ENCODE measurements at regions not wholly inside any gene's neighbourhood (a gene's known extent, or its start where the extent isn't known, plus 50 kb on each side); places are given as distances from the start of the nearest gene placed in this dataset.
"Not testable (repeated sequence)": the region's sequence is repeated elsewhere in the genome, so short reads cannot be mapped to it uniquely, and the experiment has no call there.

DNA sequence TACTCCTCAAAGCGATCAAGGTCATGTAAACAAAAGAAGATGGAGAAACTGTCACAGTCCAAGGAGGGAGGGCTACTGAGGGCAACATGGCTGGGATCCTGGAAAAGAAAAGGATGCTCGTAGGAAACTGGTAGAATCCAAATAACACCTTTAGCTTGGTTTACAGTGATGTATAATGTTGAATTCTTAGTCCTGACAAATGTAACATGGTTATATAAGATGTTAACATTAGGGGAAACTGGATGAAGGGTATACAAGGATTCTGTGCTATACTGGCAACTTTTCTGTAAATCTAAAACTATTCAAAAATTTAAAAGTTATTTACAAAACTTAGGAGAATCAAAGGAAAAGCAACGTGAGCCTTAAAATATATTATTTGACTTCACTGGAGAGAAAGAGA, 257.0 kb downstream of the TTC32 start:
- no peak for DNase-seq

DNA sequence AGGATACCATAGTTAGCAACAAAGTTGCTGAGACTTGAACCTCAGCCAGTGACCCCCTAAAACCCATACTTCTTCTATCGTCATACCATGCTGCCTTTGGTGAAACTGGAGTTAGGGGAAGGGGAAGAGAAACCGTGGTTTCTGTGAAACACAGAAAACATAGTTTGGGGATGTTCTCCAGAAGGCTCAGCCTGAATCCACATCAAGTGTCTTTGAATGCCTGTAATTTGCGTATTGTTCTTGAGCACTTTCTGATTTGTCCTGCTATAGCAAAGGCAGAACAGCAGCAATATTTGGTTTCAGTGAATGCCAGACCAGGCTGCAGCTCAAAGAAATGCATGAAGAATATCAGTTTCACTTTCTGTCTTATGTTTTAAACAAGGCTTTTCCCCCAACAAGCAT, 258.7 kb downstream of the TTC32 start:
- DNase-seq: no peak

DNA sequence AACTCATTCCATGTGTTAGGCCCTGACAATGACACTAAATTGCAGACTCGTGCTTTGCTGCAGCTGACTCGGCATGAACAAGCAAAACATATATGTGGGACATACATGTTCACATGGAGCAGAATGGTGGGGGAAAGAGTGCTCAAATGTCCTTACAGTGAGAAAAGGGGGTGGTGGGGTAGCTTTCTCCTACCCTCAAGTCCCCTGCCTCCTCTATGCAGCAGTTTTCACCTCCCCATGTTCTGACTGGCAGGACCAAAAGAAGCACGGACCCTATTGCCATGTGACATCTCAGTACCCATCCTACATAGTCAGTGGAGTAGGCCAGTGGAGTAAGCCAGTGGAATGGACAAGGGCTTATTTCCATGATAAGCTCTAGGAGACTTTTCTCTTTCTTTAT, 259.3 kb downstream of the TTC32 start:
- DNase-seq: no peak

DNA sequence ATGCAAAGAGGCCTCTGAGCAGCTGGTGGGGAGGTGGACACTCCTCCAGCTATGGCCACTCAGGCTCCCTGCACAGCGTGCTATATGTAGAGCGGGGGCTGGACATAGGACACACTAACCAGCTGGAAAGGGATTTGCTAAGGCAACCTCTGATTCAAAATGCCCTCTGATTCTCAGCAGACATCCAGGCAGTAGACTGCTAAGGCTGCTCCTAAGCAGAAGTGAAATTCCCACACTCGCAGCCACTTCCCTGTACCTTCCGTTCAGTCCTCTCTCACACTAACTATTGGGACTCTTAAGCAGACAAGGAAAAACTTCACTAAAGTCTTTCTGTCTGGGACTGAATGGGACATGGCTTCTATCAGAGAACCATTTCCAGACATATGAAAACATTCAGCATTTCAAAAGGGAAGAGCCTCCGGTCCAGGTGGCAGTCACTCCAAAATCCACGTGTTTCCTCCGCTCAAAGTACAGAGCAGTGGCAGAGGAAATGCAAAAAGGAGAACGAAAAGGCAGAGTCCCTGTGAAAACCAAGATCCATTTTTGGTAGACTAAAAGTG, 265.8 kb downstream of the TTC32 start:
- DNase-seq: no peak

DNA sequence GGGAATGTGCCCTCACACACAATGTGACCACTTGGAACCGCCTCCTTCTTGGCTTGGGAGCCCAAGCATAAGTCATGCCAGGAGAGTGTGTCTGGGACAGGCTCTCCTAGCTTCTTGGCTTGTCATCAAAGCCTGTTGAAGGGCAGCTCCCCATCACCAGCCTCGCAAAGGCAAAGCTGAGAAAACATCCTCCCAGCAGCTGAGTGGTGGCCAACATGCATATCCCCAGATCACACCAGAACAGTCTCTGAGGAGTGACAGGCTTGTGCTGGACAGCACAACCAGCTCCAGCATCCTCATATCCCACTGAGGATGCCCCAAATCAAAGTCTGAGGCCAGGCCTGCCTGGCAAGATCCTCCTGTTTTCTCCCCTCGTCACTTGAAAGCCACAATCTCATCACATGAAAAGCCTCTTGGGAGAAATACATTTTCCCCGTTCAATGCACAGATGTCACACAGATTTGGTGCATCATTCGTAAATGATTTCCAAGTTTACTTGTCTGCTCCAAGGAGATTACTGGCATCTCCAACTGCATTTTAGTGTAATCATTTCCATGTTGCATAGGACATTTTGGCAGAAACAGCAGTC, 269.3 kb downstream of the TTC32 start:
- DNase-seq: no peak

DNA sequence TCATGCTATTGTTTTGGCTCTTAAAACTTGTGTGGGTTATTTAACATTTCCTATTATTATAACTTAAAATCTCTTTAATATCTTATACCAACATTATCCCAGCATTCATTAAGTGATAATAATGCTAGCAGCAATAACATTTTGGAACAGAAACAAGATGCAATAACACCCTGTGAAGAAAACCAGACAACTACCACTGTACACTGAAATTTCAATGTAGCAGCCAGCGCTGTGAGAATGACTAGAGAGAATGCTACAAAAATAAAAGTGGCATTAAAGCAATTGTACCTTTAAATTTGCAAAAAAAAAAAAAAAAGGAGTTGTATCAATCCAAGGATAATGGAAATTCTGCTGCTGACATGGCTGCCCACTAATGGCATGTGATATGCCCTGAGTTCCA, 269.9 kb downstream of the TTC32 start:
- DNase-seq: no peak

DNA sequence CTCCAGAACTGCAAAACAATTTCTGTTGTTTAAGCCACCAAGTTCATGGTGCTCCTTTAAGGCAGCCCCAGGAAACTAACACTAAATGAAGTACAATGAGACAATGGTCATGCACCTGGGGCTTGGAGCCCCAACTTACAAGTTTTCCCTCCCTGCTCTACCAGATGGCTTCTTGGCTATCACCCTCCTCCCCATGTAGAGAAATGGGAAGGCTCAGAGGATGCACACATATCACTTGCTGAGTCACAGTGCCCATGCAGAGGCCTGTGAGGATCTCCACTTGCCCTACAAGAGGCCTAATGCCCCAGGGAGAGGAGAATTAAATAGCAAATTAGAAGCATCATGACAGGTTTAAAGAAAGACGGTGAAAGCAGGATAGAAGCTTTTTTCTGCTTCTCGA, 270.9 kb downstream of the TTC32 start:
- DNase-seq: no peak

DNA sequence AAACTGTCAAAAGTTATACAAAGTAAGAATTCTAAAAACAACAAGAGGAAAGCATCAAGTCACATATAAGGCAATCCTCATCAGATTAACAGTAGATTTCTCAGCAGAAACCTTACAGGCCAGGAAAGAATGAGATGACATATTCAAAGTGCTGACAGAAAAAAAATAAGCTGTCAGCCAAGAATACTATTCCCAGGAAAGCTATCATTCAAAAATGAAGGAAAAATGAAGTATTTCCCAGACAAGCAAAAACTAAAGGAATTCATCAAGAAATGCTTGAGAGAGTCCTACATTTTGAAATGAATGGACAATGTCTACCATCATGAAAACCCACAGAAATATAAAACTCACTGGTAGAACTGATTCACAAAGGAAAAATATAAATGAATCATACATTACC, 268.9 kb upstream of the OSR1 start:
- no peak for DNase-seq

DNA sequence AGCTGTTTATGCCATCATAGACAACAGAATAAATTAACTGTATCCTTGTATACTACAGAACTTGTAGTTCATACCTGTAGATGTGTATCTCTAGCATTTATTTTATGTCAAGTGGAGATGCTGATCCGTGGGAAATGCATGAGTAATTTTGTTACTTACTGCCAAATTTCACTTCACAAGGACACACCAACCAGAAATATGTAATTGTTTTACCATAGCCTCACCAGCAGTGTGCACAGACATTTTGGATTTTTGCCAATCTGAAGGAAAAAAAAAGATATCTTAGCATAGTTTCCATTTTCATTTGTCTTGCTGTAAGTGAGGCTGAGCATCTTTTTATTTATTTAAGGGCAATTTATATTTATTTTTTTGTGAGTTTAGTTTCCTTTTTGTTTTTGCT, 265.1 kb upstream of the OSR1 start:
- no peak for DNase-seq

DNA sequence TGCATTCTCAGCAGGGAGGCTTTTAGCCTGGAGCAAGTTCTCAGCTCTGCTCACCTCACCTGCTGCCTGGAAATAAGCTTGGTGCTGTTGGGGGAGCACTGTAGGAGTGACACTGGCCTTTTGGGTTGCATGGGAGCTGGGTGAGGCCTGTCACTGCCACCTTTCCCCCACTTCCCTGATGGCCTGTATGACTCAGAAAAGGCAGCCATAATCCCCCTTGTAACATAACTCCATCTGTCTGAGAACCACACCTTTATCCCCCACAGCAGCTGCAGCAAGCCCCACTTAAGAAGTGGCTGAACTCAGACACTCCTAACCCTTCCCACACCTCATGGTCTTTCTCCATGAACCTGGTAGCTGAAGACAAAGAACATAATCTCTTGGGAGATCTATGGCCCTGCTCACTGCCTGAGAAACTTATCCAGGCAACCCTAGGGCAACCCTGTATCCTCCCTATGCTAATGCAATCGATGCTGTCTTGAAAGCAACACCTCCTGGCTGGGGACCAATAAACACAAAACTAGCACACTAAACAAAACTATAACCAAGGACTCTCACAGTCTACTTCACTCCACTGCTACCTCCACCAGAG, 258.9 kb upstream of the OSR1 start:
- DNase-seq: no peak

DNA sequence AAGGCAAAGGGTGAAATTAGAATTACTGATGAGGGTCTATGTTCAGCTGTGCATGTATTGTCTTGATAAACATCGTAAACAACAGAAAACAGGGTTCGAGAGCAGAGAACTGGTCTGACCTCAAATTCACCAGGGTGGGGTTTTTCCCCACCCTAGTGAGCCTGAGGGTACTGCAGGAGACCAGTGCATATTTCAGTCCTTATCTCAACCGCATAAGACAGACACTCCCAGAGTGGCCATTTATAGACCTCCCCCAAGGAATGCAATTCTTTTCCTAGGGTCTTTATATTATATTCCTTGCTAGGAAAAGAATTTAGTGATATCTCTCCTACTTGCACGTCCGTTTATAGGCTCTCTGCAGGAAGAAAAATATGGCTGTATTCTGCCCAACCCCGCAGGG, 257.0 kb upstream of the OSR1 start:
- DNase-seq: not testable (repeated sequence)

DNA sequence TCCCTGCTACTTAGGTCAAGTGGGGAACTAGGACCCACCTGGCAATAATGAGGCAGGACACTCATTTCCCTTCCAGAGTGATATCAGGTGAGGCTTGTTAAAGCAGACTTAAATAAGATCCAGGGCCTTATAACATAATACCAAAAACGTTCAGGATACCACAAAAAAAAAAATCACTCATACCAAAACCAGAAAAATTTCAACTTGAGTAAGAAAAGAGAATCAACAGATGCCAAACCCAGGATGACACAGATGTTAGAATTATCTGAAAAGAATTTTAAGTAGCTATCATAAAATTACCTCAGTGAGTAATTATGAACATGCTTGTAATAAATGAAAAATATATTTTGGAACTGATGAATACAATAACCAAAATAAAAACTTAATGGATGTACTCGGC, 255.6 kb upstream of the OSR1 start:
- DNase-seq: no peak

DNA sequence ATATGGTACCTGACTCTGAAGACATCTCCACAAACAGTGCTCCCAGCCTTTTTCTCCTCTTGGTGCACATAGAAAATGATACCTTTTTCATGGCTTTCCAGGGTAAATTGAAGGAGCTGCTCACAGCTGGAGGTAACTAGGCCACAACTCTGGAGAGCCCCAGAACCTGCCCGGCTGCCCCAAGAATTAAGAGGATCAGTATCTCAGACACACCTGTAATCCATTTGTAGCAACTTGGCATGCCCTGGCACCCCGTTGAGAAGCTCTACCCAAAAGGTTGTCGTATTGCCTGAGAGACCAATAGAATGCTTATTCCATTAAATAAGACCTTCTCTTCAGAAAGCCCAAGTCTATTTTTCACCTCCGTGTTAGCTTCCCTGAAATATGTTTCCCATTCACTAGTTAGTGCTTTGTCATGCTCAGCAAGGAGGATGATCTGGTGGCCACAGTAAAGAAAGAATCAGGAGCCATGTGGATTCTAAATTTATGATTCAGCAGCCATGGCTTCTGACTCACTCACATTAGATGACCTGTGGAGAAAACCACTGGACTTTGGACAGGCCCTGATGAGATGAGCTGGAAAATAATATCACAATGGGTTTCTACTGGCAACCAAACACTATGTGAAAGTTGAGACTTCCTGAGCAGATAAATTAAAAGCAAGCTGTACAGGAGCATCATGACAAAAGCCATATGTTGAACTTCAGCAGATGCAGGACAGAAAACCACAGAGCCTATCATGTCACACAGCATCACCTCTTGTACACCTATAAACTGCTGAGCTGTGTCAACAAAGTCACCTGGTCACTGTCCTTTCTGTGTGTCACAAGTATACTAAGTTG, 253.3 kb upstream of the OSR1 start:
- no peak for DNase-seq

DNA sequence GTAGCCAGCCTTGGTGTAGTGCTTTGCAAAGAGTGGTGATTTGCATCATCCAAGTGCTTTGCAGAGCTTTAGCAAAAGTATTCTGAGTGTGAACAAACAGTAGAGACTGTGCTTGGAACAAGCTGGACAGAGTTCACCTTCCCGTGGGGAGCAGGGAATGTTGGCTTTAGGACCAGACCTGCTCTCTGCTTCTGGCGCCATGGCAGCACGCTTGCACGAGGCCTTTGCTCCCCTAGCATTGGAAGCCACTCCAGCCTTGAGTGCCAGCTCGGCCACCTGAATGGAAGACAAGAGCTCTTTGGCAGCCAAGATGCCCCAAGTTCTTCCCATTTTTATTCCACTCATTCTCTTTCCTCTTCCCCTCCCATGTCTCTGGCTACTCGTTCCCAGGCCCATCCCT, 250.8 kb upstream of the OSR1 start:
- no peak for DNase-seq

DNA sequence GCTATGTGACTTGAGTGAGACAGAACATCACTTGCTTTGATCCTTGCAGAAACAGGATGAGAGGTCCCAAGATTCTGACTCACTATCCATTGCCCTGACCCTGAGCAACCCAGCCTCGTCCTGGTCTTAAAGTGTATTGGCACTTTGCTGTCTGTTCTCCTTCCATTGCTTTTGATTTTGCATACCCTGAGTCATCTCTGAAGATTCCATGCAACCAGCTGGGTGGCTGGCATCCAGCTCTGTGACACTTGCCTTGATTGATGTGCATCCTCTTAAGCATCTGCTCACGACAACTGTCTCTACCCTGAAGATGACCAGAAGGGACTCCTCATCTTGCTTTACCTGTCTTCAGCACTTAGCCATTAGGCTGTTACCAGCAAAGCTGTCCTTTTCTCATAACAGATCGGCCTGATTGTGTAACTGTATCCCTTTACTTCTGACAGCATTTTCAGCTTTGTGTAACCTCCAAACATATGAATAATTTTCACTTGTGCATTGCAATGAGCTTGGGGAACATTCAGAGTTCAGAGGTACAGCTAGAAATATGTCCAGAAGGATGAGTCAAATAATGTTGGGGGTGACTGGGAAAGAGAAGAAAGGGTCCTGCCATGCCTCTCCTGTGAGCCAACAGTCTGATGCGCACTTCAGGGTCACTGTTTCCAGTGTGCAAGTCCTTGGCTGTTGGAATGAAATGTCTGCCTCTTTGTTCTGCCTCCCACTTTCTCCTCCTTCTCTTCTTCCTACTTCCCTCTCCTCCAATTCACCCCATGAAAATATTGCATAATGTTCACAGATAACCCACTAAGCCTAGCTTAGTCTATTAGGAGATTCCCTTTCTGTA, 249.7 kb upstream of the OSR1 start:
- no peak for DNase-seq

DNA sequence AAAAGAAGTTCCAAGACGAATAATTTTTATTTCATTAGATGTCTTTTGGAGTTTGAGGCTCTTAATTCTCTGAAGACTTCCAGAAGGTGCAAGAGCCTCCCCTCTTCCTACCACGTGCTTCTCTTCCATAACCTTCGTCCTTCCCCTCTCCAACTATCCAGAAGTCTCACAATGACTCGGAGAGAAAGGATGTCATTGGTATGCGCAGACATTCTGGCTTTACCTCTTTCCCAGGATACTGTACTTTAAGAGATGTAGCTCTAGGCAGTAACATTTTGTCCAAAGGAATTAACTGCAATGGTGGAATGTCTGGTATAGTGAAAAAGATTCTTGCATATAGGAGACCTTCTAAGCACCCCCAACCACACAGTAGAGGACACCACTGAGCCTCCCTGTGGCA, 249.0 kb upstream of the OSR1 start:
- no peak for DNase-seq

DNA sequence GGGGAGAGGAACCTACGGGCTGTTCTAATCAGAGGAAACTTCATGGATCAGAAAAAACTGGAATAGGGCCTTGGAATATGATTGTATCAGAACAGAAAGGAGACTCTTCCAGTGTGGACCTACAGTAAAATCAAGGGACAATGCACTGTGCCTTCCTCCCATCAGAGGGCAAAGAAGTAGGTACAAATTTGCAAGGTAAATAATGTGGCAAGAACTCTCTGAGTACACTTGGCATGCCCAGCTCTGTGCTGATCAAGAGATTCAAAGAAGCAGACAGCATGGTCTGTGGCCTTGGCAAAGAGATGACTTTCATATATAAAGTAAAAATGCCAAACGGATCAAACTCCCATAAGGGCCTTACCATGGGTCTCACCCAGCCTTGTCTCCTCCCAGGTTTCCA, 242.6 kb upstream of the OSR1 start:
- no peak for DNase-seq

DNA sequence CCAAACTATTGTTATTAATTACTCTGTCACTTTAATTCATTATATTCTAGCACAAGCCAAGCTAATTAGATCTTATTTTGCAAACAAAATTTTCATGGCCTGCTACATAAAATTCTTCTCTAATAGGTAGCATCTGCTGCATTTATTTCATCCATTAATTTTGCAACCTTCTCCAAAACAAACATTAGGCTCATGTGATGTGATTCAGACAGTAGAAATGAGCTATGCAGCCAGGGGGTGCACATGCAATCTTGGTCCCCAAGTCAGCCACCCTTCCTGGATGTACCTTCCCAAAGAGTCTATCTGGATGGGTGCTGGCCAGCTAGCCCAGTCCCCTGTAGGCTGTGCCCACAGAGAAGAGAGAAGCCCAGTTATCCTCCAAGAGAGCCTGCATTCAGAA, 242.1 kb upstream of the OSR1 start:
- no peak for DNase-seq

DNA sequence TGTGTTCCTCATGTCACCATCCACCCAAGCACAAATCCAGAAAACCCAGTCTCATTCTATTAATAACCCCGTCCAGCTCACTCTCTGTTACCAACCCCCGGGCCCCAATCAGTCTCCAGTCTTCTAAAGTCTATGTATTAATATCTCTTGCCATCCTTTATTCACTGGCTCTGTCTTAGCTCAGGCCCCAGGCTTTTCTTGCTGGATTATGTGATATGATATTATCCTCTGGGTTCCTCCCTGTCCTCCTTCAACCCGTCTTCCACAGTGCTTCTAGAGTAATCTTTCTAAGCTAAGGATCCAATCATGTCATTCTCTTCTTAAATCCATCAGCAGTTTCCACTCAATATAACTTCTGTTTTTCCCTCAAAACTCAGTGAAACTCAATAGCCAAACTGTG, 240.5 kb upstream of the OSR1 start:
- DNase-seq: no peak

DNA sequence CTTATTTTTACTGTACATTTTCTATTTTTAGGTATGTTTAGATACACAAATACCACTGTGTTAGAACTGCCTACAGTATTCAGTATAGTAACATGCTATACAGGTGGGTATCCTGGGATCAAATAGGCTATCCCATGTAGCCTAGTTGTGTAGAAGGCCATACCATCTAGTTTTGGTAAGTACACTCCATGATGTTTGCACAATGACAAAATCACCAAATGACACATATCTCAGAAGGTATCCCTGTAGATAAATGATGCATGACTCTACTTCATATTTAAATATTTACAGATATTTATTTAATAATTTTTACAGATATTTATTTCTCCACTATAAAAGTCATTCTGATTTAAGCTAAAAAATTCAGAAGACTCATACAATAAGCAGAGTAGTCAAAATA, 233.8 kb upstream of the OSR1 start:
- DNase-seq: no peak

DNA sequence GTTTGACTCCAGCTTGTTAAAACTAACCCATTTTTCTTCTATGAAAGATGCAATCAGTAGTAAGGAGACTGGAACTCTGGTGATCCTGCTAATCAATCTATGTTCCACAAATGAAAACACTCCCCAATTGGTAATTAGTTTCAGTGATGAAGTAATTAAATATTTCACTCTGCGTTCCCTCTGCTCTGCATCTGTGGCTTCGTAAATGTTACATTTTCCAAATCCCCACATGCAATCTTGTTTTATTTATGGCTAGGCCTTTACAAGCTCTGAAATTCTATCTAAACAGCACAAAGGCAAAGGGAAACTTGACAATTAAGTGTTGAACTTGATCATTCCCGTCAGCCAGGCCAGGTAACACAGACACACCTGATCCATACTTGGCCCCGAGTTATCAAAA, 231.4 kb upstream of the OSR1 start:
- no peak for DNase-seq

DNA sequence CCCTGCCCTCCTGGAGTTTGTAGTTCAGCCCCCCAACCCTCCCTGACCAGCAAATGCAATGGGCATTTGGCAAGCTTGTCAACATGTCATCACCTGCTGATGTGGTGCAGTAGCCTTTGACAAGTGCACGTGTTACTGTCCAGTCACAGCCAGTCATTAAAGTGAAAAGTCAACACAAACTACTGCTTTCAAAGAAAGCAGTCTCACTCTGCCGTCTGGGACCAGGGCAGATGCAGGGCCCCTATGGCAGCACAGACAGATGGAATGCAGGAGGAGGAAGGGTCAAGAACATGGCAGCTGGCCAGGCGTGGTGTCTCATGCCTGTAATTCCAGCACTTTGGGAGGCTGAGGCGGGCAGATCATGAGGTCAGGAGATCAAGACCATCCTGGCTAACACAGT, 222.4 kb upstream of the OSR1 start:
- DNase-seq: no peak

DNA sequence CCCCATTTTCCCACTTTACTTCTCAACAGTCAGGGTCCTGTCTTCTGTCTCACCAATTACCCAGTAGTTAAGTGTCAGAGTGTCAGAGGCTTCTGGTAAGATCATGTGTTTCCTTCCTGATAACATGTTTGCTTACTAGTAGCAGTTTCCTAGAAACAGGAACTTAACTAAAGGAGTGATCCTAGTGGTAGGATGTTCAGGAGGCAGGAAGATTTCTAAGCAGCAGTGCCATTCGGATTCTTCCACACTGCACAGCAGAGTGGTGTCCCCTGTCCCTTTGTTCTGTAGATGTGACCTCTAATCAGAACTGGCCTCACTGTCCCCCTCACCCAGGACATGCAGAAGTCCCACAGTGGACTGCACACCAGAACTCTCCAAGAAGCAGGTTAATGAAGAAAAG, 221.8 kb upstream of the OSR1 start:
- no peak for DNase-seq
